Astrocyte (in vitro differentiated cells and primary cell): ENCODE measurements at regions not wholly inside any gene's neighbourhood (a gene's known extent, or its start where the extent isn't known, plus 50 kb on each side); places are given as distances from the start of the nearest gene placed in this dataset.

Experiments
- EZH2 ChIP-seq: IDR thresholded peaks from 2 replicates; pipeline ENCODE4 v1.6.1; 2012; ENCODE audit warnings: mild to moderate bottlenecking, low read length, inconsistent platforms; ENCODE audit not compliant: insufficient read depth
- TF ChIP-seq, protein P1 (sequence below): IDR thresholded peaks from 2 replicates; pipeline ENCODE4 v1.5.1; 2011; ENCODE audit warnings: low read depth, mild to moderate bottlenecking, inconsistent platforms, low read length, moderate library complexity; ENCODE audit not compliant: insufficient read depth

GRCh38 chr9:80644044-80644443, 1045.3 kb downstream of the TLE1 start:
- TF ChIP-seq, protein P1, sequence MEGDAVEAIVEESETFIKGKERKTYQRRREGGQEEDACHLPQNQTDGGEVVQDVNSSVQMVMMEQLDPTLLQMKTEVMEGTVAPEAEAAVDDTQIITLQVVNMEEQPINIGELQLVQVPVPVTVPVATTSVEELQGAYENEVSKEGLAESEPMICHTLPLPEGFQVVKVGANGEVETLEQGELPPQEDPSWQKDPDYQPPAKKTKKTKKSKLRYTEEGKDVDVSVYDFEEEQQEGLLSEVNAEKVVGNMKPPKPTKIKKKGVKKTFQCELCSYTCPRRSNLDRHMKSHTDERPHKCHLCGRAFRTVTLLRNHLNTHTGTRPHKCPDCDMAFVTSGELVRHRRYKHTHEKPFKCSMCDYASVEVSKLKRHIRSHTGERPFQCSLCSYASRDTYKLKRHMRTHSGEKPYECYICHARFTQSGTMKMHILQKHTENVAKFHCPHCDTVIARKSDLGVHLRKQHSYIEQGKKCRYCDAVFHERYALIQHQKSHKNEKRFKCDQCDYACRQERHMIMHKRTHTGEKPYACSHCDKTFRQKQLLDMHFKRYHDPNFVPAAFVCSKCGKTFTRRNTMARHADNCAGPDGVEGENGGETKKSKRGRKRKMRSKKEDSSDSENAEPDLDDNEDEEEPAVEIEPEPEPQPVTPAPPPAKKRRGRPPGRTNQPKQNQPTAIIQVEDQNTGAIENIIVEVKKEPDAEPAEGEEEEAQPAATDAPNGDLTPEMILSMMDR = no peak
- TF ChIP-seq EZH2 = no peak
